ENCODE measurements at regions not wholly inside any gene's neighbourhood (a gene's known extent, or its start where the extent isn't known, plus 50 kb on each side); places are given as distances from the start of the nearest gene placed in this dataset.

DNA sequence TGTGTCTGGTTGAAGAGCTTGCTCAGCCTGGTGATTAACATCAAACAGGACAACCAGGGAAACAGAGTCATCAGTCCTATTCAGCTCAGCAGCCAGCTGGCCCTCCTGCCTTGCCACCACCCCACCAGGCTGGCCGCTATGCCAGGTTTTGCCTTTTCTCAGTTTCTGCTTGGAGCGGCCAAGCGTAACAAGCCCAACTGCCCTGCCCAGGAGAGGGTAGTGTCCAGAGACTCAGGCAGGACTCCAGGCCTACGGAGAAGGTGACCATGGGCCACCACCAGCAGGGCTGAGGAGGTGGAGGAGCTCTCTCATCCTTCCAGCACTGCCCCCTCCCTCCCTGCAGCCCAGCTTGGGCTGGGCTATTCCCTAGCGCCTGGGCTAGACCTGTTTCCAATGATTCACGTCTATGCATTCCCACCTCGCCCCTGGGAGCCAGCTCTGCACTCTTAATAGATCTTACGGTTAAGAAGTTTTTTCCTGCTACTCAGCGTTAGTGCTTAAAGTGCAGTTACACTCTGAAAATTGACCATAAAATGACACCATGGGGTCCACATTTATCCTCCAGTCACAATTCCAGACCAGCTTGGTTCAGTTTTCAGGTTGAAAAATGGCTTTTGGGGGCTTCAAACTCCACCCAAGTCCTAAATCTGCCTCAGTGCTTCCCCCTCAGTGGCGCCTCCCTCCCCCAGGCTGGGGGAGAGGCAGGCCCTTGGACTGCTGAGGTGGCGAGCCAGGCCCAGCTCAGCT, 124.0 kb upstream of the PJA1 start:
- ChIA-PET CTCF (interaction anchor here (1.7 kb wide), 1 partner anchor 461 kb away, joined by 8 read pairs; the partner anchor contains the start of gene EFNB1), POLR2A (interaction anchor here (1.0 kb wide), 1 partner anchor 460 kb away, joined by 6 read pairs; the partner anchor contains the start of gene EFNB1)

DNA sequence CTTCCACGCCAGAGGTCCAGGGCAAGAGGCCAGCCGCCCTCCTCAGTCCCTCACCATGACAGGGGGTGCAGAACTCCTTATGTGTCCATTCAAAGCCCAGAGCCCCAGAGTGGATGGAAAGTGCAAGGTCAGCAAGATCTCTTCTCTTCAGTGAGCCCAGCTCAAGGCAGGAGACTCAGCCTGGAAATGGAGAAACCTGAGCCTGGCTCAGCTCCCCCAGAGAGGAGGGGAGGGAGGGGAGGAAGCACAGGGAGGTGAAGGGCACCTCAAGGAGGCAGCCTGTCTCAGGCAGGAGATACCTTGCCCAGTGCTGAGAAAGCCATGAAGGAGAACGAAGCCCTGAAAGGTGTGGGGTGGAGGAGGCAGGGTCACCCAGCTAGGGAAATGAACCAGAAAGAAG, 121.8 kb upstream of the PJA1 start:
- TF ChIP-seq CBX3 (IDR thresholded peaks at IDR 0.05; ENCODE audit: low read depth) (no peak), POLR2AphosphoS5 (IDR thresholded peaks at IDR 0.05; ENCODE audit: low read depth, low read length) (no peak), ZNF274 (IDR thresholded peaks at IDR 0.05; ENCODE audit: low read depth, low read length) (no peak), ELF1 (IDR thresholded peaks at IDR 0.05; ENCODE audit: borderline replicate concordance, low read depth) (no peak), EZH2 (IDR thresholded peaks at IDR 0.05) (no peak), EGR1 (IDR thresholded peaks at IDR 0.05; ENCODE audit: low read depth) (no peak), FOSL1 (IDR thresholded peaks at IDR 0.05; ENCODE audit: low read depth) (no peak)
- TF ChIP-seq, protein P1, sequence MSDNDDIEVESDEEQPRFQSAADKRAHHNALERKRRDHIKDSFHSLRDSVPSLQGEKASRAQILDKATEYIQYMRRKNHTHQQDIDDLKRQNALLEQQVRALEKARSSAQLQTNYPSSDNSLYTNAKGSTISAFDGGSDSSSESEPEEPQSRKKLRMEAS (IDR thresholded peaks at IDR 0.05) = no peak
- TF ChIP-seq, protein P2, sequence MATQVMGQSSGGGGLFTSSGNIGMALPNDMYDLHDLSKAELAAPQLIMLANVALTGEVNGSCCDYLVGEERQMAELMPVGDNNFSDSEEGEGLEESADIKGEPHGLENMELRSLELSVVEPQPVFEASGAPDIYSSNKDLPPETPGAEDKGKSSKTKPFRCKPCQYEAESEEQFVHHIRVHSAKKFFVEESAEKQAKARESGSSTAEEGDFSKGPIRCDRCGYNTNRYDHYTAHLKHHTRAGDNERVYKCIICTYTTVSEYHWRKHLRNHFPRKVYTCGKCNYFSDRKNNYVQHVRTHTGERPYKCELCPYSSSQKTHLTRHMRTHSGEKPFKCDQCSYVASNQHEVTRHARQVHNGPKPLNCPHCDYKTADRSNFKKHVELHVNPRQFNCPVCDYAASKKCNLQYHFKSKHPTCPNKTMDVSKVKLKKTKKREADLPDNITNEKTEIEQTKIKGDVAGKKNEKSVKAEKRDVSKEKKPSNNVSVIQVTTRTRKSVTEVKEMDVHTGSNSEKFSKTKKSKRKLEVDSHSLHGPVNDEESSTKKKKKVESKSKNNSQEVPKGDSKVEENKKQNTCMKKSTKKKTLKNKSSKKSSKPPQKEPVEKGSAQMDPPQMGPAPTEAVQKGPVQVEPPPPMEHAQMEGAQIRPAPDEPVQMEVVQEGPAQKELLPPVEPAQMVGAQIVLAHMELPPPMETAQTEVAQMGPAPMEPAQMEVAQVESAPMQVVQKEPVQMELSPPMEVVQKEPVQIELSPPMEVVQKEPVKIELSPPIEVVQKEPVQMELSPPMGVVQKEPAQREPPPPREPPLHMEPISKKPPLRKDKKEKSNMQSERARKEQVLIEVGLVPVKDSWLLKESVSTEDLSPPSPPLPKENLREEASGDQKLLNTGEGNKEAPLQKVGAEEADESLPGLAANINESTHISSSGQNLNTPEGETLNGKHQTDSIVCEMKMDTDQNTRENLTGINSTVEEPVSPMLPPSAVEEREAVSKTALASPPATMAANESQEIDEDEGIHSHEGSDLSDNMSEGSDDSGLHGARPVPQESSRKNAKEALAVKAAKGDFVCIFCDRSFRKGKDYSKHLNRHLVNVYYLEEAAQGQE (IDR thresholded peaks at IDR 0.05; ENCODE audit: low read depth) = no peak
- TF ChIP-seq, protein P3, sequence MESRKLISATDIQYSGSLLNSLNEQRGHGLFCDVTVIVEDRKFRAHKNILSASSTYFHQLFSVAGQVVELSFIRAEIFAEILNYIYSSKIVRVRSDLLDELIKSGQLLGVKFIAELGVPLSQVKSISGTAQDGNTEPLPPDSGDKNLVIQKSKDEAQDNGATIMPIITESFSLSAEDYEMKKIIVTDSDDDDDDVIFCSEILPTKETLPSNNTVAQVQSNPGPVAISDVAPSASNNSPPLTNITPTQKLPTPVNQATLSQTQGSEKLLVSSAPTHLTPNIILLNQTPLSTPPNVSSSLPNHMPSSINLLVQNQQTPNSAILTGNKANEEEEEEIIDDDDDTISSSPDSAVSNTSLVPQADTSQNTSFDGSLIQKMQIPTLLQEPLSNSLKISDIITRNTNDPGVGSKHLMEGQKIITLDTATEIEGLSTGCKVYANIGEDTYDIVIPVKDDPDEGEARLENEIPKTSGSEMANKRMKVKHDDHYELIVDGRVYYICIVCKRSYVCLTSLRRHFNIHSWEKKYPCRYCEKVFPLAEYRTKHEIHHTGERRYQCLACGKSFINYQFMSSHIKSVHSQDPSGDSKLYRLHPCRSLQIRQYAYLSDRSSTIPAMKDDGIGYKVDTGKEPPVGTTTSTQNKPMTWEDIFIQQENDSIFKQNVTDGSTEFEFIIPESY (IDR thresholded peaks at IDR 0.05; ENCODE audit: extremely low read depth, insufficient replicate concordance, low read length) = no peak
- TF ChIP-seq, protein P4, sequence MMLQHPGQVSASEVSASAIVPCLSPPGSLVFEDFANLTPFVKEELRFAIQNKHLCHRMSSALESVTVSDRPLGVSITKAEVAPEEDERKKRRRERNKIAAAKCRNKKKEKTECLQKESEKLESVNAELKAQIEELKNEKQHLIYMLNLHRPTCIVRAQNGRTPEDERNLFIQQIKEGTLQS (IDR thresholded peaks at IDR 0.05) = no peak
- ChIA-PET RAD21 (ENCODE audit: low non-redundant PET in 1 of 2, low total read pairs in 2 of 2, uncharacterized antibody in 2 of 2, unreplicated experiment in 2 of 2) (no interaction called here), CTCF (interaction anchor here (1.6 to 2.1 kb wide), 2 partner anchors 459 to 479 kb away, joined by 4 to 6 read pairs; partner anchors contain the start of gene EFNB1), POLR2A (no interaction called here)
- ATAC-seq = no peak
- H3K4me2 ChIP-seq (ENCODE audit: low read length) = no peak overlapping the region
- H3K27ac ChIP-seq (ENCODE audit: low read depth, low read length) = no peak overlapping the region
- H3K9me2 ChIP-seq (ENCODE audit: insufficient read depth) = no peaks in the 10 kb centered on the region
- H4K20me1 ChIP-seq (ENCODE audit: insufficient read depth) = no peaks in the 10 kb centered on the region
- intact Hi-C loops (cut with micrococcal nuclease) = loop anchor here (2.0 kb wide), 1 partner anchor 64 kb away; no protein-coding TSS in a partner anchor
- no peaks in the 10 kb centered on the region for H3K36me3 ChIP-seq (ENCODE audit: control insufficient read depth in 1 of 2, insufficient read depth in 2 of 2, low read length in 2 of 2)
- no peak overlapping the region for H3K4me3 ChIP-seq (replicated peaks in 1 of 2; ENCODE audit: low read depth in 1 of 2, low read length in 2 of 2)
- no peak overlapping the region for H2AFZ ChIP-seq (ENCODE audit: low read depth, low read length, poor library complexity, severe bottlenecking)
- no peak for DNase-seq (ENCODE audit: low read depth, low spot score)
- no peaks in the 10 kb centered on the region for H3K27me3 ChIP-seq (ENCODE audit: insufficient read depth, low read length)
- no peaks in the 10 kb centered on the region for H3K79me2 ChIP-seq (ENCODE audit: insufficient read depth, low read length)
- no peaks in the 10 kb centered on the region for H3K9me3 ChIP-seq (ENCODE audit: control insufficient read depth in 1 of 2, insufficient read depth in 1 of 2, low read depth in 1 of 2, low read length in 2 of 2)
- no peaks in the 10 kb centered on the region; a peak in 1 of 4 replicates for H3K4me1 ChIP-seq (ENCODE audit: control insufficient read depth in 1 of 2, insufficient read depth in 2 of 2, low read length in 2 of 2)
- no TSS peak for BruUV-seq (replicated peaks)
- no peak overlapping the region for H3K9ac ChIP-seq (ENCODE audit: low read length)

More for the DNA sequence above, 124.0 kb upstream of the PJA1 start:
- Histone ChIP-seq H3K79me2 (ENCODE audit: insufficient read depth, low read length) (no peaks in the 10 kb centered on the region), H4K20me1 (ENCODE audit: insufficient read depth) (no peaks in the 10 kb centered on the region), H3K27ac (ENCODE audit: low read depth, low read length) (no peak overlapping the region), H2AFZ (ENCODE audit: low read depth, low read length, poor library complexity, severe bottlenecking) (no peak overlapping the region), H3K9me3 (ENCODE audit: control insufficient read depth in 1 of 2, insufficient read depth in 1 of 2, low read depth in 1 of 2, low read length in 2 of 2) (no peaks in the 10 kb centered on the region), H3K9me2 (ENCODE audit: insufficient read depth) (no peaks in the 10 kb centered on the region), H3K27me3 (ENCODE audit: insufficient read depth, low read length) (no peaks in the 10 kb centered on the region), H3K4me1 (ENCODE audit: control insufficient read depth in 1 of 2, insufficient read depth in 2 of 2, low read length in 2 of 2) (no peaks in the 10 kb centered on the region; a peak in 1 of 4 replicates), H3K36me3 (ENCODE audit: control insufficient read depth in 1 of 2, insufficient read depth in 2 of 2, low read length in 2 of 2) (no peaks in the 10 kb centered on the region), H3K9ac (ENCODE audit: low read length) (no peak overlapping the region), H3K4me2 (ENCODE audit: low read length) (no peak overlapping the region), H3K4me3 (replicated peaks in 1 of 2; ENCODE audit: low read depth in 1 of 2, low read length in 2 of 2) (no peak overlapping the region)
- TF ChIP-seq EGR1 (IDR thresholded peaks at IDR 0.05; ENCODE audit: low read depth) (no peak), YY1 (IDR thresholded peaks at IDR 0.05; ENCODE audit: extremely low read depth, insufficient replicate concordance, low read depth, low read length) (no peak)
- DNase-seq (ENCODE audit: low read depth, low spot score) = no peak
- no TSS peak for BruUV-seq (replicated peaks)
- ATAC-seq = no peak
- intact Hi-C loops (cut with micrococcal nuclease) = no loop called here
- RAD21 ChIA-PET (ENCODE audit: low non-redundant PET in 1 of 2, low total read pairs in 2 of 2, uncharacterized antibody in 2 of 2, unreplicated experiment in 2 of 2) = no interaction called here
